Ovary (tissue), 7 donors: ENCODE measurements at regions not wholly inside any gene's neighbourhood (a gene's known extent, or its start where the extent isn't known, plus 50 kb on each side); places are given as distances from the start of the nearest gene placed in this dataset.
"Not testable (repeated sequence)": the region's sequence is repeated elsewhere in the genome, so short reads cannot be mapped to it uniquely, and the experiment has no call there.

Experiments used
- DNase-seq, 5 donors: peaks; one replicate each; pipeline ENCODE4 v3.0.0-alpha.2; 2019 to 2020
- H3K27ac ChIP-seq, 2 donors: fragments of 200-600 bp; one replicate each; pipeline versions ENCODE4 v1.5.1 to v1.8.0; 2019 to 2022
- H3K27me3 ChIP-seq: fragments of 200-600 bp; one replicate; pipeline ENCODE4 v1.8.0; 2022
- H3K36me3 ChIP-seq: fragments of 200-600 bp; sonication (generic); one replicate; pipeline ENCODE4 v1.5.1; 2019
- H3K4me1 ChIP-seq: one replicate; pipeline ENCODE4 v1.8.1; 2013; ENCODE audit warnings: mild to moderate bottlenecking, moderate library complexity; ENCODE audit not compliant: insufficient read depth
- H3K4me3 ChIP-seq: fragments of 200-600 bp; sonication (generic); one replicate; pipeline ENCODE4 v1.5.1; 2017
- H3K9me3 ChIP-seq, 2 donors: fragments of 200-600 bp in 1 of 2; sonication (generic) in 1 of 2; one replicate each; pipeline versions ENCODE4 v1.5.1 to v1.8.1; 2013 to 2019; ENCODE audit warnings: mild to moderate bottlenecking in 1 of 2, moderate library complexity in 1 of 2
- CTCF ChIP-seq, 3 donors: fragments of 450-650 bp in 2 of 3; fragments of 200-600 bp in 1 of 3; IDR thresholded peaks; one replicate each; pipeline versions ENCODE4 v1.5.1 to v1.8.0; 2016 to 2022; ENCODE audit warnings: antibody characterized with exemption in 3 of 3, mild to moderate bottlenecking in 1 of 3
- EP300 ChIP-seq: sonication (generic); formaldehyde crosslinking; IDR thresholded peaks from one replicate; pipeline ENCODE4 v1.6.1; 2017; ENCODE audit warnings: antibody characterized with exemption
- POLR2A ChIP-seq: fragments of 450-650 bp; IDR thresholded peaks from one replicate; pipeline ENCODE4 v1.6.1; 2017; ENCODE audit warnings: antibody characterized with exemption, mild to moderate bottlenecking, moderate library complexity
- WGBS, 3 donors: extraction: QIAGEN DNeasy Blood & Tissue Kit in 1 of 3; methylation state at CpG; one replicate each; pipeline versions ENCODE4 v1.1.5 to v1.1.7; 2013 to 2017; 5-methylcytosine and 5-hydroxymethylcytosine counted together
- intact Hi-C, 4 donors: fragments of 100-400 bp; cut with DNase I; formaldehyde crosslinking; loops; one replicate each; pipeline versions ENCODE4 v1.11.0 to v1.15.1; 2022 to 2023
- donor health status: DM: no; HTN: no; CAD: no; lungs with moderate emphysema.
- donor health status: DM: no; HTN: no; CAD: no.
- donor health status: Bipolar disorder and iron deficiency.
- donor health status: DM: no; HTN: no; CAD: no.
- donor health status: DM: yes; HTN: yes; CAD: no.

- Histone ChIP-seq H3K27me3 (no peaks in the 10 kb centered on the region), H3K4me3 (no peak overlapping the region), H3K36me3 (no peaks in the 10 kb centered on the region), H3K4me1 (no peaks in the 10 kb centered on the region), H3K9me3 (no peaks in the 10 kb centered on the region), H3K27ac (no peak overlapping the region)
- no peak for TF ChIP-seq CTCF (IDR thresholded peaks at IDR 0.05)
- TF ChIP-seq POLR2A: no peak
- no peak for TF ChIP-seq EP300
- intact Hi-C loops: no loop called here
- WGBS, 3 donors: 93 to 96% (median 94%) methylated on average over 10 of the region's 10 CpGs
- DNase-seq: no peak
Measured at GRCh38 chr6:6869094-6869493, 238.7 kb upstream of the RREB1 start.

GRCh38 chr6:6870921-6871320 is 236.8 kb upstream of the RREB1 start:
- Histone ChIP-seq H3K4me3 (no peak overlapping the region), H3K36me3 (no peaks in the 10 kb centered on the region), H3K4me1 (no peaks in the 10 kb centered on the region), H3K27ac (no peak overlapping the region), H3K9me3 (no peaks in the 10 kb centered on the region), H3K27me3 (no peaks in the 10 kb centered on the region)
- intact Hi-C loops: no loop called here
- no peak for DNase-seq
- WGBS, 3 donors: 91 to 96% (median 93%) methylated on average over 5 of the region's 5 CpGs
- TF ChIP-seq CTCF (IDR thresholded peaks at IDR 0.05) (no peak), POLR2A (no peak), EP300 (no peak)

- intact Hi-C loops: no loop called here
- TF ChIP-seq CTCF (IDR thresholded peaks at IDR 0.05): no peak
- no peak overlapping the region for H3K4me3 ChIP-seq
- no peaks in the 10 kb centered on the region for H3K27me3 ChIP-seq
- H3K36me3 ChIP-seq: no peaks in the 10 kb centered on the region
- no peaks in the 10 kb centered on the region for H3K4me1 ChIP-seq
- no peak for DNase-seq
- no peak overlapping the region for H3K27ac ChIP-seq
- H3K9me3 ChIP-seq: no peaks in the 10 kb centered on the region
- 69 to 71% (median 70%) methylated on average over 7 of the region's 7 CpGs for WGBS, 3 donors
Measured at GRCh38 chr6:6872459-6873344, 235.1 kb upstream of the RREB1 start.

- Histone ChIP-seq H3K36me3 (no peaks in the 10 kb centered on the region), H3K9me3 (no peaks in the 10 kb centered on the region), H3K27ac (no peak overlapping the region), H3K4me3 (no peak overlapping the region), H3K27me3 (no peaks in the 10 kb centered on the region), H3K4me1 (no peaks in the 10 kb centered on the region)
- WGBS, 3 donors: 80 to 89% (median 86%) methylated on average over 6 of the region's 6 CpGs
- intact Hi-C loops: no loop called here
- DNase-seq: no peak
- no peak for TF ChIP-seq EP300
Measured at GRCh38 chr6:6873778-6874177, 234.0 kb upstream of the RREB1 start.

GRCh38 chr6:6875818-6876470 is 231.8 kb upstream of the RREB1 start:
- TF ChIP-seq POLR2A (no peak), EP300 (no peak), CTCF (IDR thresholded peaks at IDR 0.05) (no peak)
- Histone ChIP-seq H3K4me3 (no peak overlapping the region), H3K9me3 (no peaks in the 10 kb centered on the region), H3K27ac (peak overlapping the region in 1 of 2 donors; percentile 11), H3K36me3 (no peaks in the 10 kb centered on the region), H3K4me1 (no peaks in the 10 kb centered on the region), H3K27me3 (no peaks in the 10 kb centered on the region)
- peak in 1 of 5 donors; percentile 37 for DNase-seq
- intact Hi-C loops: no loop called here
- WGBS, 3 donors: 31 to 40% (median 35%) methylated on average over 5 of the region's 5 CpGs

GRCh38 chr6:6877792-6878191 is 230.0 kb upstream of the RREB1 start:
- H3K27ac ChIP-seq, H3K4me3 ChIP-seq, H3K36me3 ChIP-seq, H3K27me3 ChIP-seq, H3K9me3 ChIP-seq, DNase-seq, intact Hi-C loops, H3K4me1 ChIP-seq: not testable (repeated sequence)
- WGBS, 3 donors: 87 to 92% (median 91%) methylated on average over 5 of the region's 5 CpGs
